ENCODE measurements at regions not wholly inside any gene's neighbourhood (a gene's known extent, or its start where the extent isn't known, plus 50 kb on each side); places are given as distances from the start of the nearest gene placed in this dataset.
"Not testable (repeated sequence)": the region's sequence is repeated elsewhere in the genome, so short reads cannot be mapped to it uniquely, and the experiment has no call there.

- TF ChIP-seq CTCF (IDR thresholded peaks at IDR 0.05 in 8 of 11, conservative IDR thresholded peaks at IDR 0.05 in 3 of 11); POLR2A (IDR thresholded peaks at IDR 0.05): not testable (repeated sequence)
Measured at GRCh38 chr7:106340247-106340596, 55.4 kb upstream of the NAMPT start.

Data from spleen (tissue), 7 donors.